Activated T-cell treated with anti-CD3 and anti-CD28 coated beads, Interleukin-2, amount 50 U/mL, for 4 hours (primary cell): ENCODE measurements at regions not wholly inside any gene's neighbourhood (a gene's known extent, or its start where the extent isn't known, plus 50 kb on each side); places are given as distances from the start of the nearest gene placed in this dataset.
"Not testable (repeated sequence)": the region's sequence is repeated elsewhere in the genome, so short reads cannot be mapped to it uniquely, and the experiment has no call there.

Experiments used
- ATAC-seq, 2 donors: fragments of 200-7000 bp; cut with Tn5 transposase; one replicate each; pipeline ENCODE4 v1.10.0; 2021
- DNase-seq: peaks from one replicate; pipeline ENCODE4 v3.0.0-alpha.2; 2020
- H3K27me3 Mint-ChIP-seq: one replicate; pipeline ENCODE4 v1.8.0; 2021; ENCODE audit warnings: low read depth, mixed read lengths
- H3K36me3 Mint-ChIP-seq: one replicate; pipeline ENCODE4 v1.8.0; 2022; ENCODE audit warnings: mixed read lengths; ENCODE audit not compliant: insufficient read depth
- H3K4me1 Mint-ChIP-seq: one replicate; pipeline ENCODE4 v1.8.0; 2021; ENCODE audit warnings: low read depth, mixed read lengths
- H3K4me3 Mint-ChIP-seq: one replicate; pipeline ENCODE4 v1.8.0; 2021; ENCODE audit warnings: mild to moderate bottlenecking, moderate library complexity, mixed read lengths
- H3K9me3 Mint-ChIP-seq: one replicate; pipeline ENCODE4 v1.8.0; 2021; ENCODE audit warnings: mixed read lengths

DNA sequence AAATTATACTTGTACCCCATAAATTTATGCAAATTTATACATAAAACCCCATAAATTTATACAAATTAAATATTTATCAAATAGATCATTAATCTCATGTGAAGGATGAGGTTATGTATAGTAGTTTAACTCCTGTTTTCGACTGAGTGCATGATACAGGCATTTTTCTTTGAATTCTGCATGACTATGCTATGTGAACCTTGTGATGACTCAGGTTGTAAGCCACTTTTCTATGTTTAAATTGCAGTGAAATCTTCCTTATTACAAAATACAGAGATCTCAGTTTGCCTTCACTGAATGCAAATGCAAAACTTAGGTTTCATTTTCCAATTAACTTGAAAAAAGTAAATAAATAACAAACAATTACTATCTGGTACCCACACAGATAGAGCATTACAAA, 843.7 kb downstream of the CDH11 start:
- H3K4me3 Mint-ChIP-seq, result no peak overlapping the region
- no peak for ATAC-seq

DNA sequence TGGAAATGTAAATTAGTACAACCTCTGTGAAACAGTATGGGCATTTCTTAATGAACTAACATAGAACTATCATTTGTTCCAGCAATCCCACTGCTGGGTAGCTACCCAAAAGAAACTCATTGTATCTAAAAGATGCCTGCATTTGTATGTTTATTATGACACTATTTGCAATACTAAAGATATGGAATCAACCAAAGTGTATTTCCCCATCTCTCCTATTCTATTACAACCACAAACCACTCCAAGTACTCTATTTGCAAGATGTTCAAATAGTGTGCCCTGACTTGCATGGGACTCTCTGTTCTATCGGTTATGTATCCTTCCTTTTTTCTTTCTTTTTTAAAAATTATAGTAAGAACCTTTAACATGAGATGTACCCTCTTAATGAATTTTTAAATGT, 845.2 kb downstream of the CDH11 start:
- ATAC-seq (no peak), DNase-seq (no peak)
- H3K4me3 Mint-ChIP-seq, result no peak overlapping the region
- peaks cover 29% of the 10 kb centered on the region for H3K9me3 Mint-ChIP-seq
- no peaks in the 10 kb centered on the region for H3K27me3 Mint-ChIP-seq
- no peaks in the 10 kb centered on the region for H3K4me1 Mint-ChIP-seq
- no peaks in the 10 kb centered on the region for H3K36me3 Mint-ChIP-seq

More for the DNA sequence above, 843.7 kb downstream of the CDH11 start:
- Mint-ChIP-seq H3K9me3 (peaks cover 19% of the 10 kb centered on the region), H3K27me3 (no peaks in the 10 kb centered on the region), H3K4me1 (no peaks in the 10 kb centered on the region), H3K36me3 (no peaks in the 10 kb centered on the region)
- no peak for DNase-seq

DNA sequence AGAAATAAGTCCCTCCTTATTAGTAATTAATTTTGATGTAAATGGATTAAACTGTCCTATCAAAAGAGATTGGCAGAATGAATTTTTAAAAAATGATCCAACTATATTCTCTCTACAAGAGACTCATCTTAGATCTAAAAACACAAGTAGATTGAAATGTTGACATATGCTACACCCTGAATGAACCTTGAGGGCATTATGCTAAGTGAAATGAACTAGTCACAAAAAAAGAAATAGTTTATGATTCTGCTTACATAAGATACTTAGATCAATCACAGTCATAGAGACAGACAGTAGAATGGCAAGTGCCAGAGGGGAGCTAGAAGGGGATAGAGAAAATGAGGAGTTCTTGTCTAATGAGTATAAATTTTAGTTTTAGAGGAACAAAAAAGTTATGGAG, 849.8 kb downstream of the CDH11 start:
- H3K4me1 Mint-ChIP-seq, result no peaks in the 10 kb centered on the region
- H3K27me3 Mint-ChIP-seq, result no peaks in the 10 kb centered on the region
- peaks cover 34% of the 10 kb centered on the region for H3K9me3 Mint-ChIP-seq
- H3K36me3 Mint-ChIP-seq, result no peaks in the 10 kb centered on the region
- H3K4me3 Mint-ChIP-seq, result no peak overlapping the region
- ATAC-seq (no peak), DNase-seq (no peak)

GRCh38 chr16:64269756-64270155, 852.1 kb downstream of the CDH11 start:
- Mint-ChIP-seq H3K4me3 (no peak overlapping the region), H3K27me3 (no peaks in the 10 kb centered on the region), H3K36me3 (no peaks in the 10 kb centered on the region), H3K4me1 (no peaks in the 10 kb centered on the region), H3K9me3 (peaks cover 29% of the 10 kb centered on the region)
- ATAC-seq, result no peak
- no peak for DNase-seq

GRCh38 chr16:64265756-64266155, 856.1 kb downstream of the CDH11 start:
- DNase-seq (no peak), ATAC-seq (no peak)
- Mint-ChIP-seq H3K27me3 (no peaks in the 10 kb centered on the region), H3K36me3 (no peaks in the 10 kb centered on the region), H3K4me1 (no peaks in the 10 kb centered on the region), H3K4me3 (no peak overlapping the region), H3K9me3 (peaks cover 29% of the 10 kb centered on the region)

DNA sequence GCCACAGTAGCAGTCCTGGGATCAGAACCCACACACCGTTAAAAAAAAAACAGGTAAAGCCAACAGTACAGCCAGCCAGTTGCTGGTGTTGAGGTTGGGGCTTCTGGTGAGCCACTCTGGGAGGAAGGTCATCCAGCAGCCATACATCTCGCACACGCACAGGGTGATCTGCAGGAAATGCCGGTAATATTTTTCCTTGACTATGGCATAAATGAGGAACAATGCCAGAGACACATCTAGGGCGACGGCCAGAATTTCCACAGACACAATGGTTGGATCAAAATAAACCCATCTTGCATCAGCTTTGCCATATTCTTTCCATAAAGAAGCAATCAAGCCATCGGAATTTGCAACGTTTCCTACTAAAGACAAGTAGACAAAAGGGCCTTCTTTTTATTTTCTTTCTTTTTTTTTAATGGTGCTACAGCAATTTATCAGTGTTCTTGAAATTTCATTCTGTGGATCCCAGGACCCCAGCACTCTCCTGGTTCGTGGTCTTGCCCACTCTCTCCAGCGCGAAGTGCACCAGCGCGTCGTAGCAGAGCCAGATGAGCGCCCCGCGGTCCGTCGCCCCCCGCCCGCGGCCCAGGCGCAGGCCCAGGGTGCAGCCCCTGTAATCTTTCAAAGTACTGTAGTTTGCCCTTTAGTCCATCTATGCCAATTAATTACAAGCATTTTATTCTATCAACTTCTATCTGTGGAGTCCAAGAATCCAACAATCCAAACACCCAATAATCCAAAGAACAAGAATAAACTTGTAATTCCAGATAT, 861.0 kb downstream of the CDH11 start:
- H3K9me3 Mint-ChIP-seq, result peaks cover 31% of the 10 kb centered on the region
- H3K4me3 Mint-ChIP-seq, H3K36me3 Mint-ChIP-seq, DNase-seq, H3K27me3 Mint-ChIP-seq, H3K4me1 Mint-ChIP-seq, ATAC-seq: not testable (repeated sequence)

DNA sequence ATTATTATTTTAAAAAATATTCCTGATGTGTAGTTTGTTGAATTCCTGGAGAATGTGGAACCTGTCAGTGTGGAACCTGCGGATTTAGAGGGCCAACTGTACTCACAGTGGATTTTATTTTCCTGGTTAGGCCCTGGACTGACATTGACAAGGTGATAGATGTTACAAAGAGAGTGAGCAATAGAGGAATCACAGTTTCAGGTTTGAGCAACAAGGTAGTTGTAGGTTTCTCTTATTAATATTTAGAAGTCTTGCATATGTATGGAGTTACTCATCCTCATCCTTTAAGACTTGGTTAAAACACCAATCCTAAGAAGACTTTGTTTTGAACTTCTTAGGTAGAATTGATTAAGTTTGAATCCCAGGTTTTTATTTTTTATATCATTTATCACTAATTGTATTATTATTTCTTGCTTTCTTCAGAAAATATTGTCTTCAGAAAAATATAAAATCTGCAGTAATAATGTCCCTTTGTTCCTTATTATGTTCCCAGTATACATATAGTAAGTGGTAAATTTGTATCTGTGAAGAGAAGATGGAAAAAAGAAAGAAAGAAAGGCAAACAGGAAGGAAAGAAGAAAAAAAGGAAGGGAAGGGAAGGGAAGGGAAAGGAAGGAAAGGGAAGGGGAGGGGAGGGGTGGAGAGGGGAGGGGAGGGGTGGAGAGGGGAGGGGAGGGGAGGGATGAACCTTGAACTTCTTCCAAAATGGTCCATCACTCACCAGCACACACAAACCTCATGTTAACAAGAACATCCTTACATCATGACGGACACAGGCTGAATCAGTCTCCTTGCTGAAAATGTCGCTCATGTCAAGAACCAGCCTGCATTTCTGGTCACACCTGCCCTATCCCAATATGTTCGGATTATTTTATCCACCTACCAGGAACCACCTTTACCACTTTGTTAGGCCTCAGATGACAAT, 867.2 kb downstream of the CDH11 start:
- DNase-seq (no peak), ATAC-seq (no peak)
- no peaks in the 10 kb centered on the region for H3K4me1 Mint-ChIP-seq
- no peaks in the 10 kb centered on the region for H3K36me3 Mint-ChIP-seq
- H3K4me3 Mint-ChIP-seq, result no peak overlapping the region
- H3K9me3 Mint-ChIP-seq, result peaks cover 30% of the 10 kb centered on the region
- H3K27me3 Mint-ChIP-seq, result no peaks in the 10 kb centered on the region

- DNase-seq (no peak), ATAC-seq (no peak)
- no peaks in the 10 kb centered on the region for H3K4me1 Mint-ChIP-seq
- H3K9me3 Mint-ChIP-seq, result peaks cover 22% of the 10 kb centered on the region
- H3K4me3 Mint-ChIP-seq, result no peak overlapping the region
- no peaks in the 10 kb centered on the region for H3K27me3 Mint-ChIP-seq
- no peaks in the 10 kb centered on the region for H3K36me3 Mint-ChIP-seq
Observed at GRCh38 chr16:64253525-64253924, 868.3 kb downstream of the CDH11 start.

DNA sequence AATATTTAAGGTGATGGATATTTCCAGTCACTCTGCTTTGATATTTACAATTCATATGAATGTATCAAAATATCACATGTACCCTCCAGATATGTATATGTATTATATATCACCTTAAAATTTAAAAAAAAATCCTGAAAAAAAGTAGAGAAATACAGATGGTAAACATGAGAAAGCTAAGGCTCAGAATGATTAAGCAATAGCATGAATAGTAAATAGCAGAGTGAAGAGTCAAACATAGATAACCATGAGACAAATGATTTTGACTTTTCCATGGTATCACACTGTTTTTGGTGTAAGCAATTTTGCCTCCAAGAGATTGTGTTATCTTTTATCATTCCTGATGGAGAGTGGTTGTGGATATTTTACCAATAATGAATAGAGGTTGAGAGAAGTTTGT, 868.8 kb downstream of the CDH11 start:
- Mint-ChIP-seq H3K27me3 (no peaks in the 10 kb centered on the region), H3K36me3 (no peaks in the 10 kb centered on the region), H3K4me3 (no peak overlapping the region), H3K4me1 (no peaks in the 10 kb centered on the region), H3K9me3 (peaks cover 22% of the 10 kb centered on the region)
- DNase-seq, result no peak
- ATAC-seq, result no peak

DNA sequence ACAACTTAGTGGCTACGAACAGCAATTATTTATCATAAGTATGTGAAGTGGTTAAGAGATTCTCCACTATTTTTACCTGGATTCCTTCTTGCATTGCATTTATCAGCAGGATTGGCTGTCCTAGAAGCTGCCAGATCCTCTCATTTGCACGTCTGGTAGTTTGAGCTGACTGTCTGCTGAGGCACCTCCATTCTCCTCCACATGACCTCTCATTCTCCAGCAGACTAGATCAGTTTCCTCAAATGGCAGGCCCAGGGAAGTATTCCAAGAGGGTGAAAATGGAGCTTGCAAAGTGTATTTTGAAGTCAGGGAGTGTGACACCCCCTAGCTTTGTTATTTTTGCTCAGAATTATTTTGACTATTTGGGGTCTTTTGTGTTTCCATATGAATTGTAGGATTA, 870.1 kb downstream of the CDH11 start:
- no peak overlapping the region for H3K4me3 Mint-ChIP-seq
- no peaks in the 10 kb centered on the region for H3K27me3 Mint-ChIP-seq
- H3K9me3 Mint-ChIP-seq, result peaks cover 19% of the 10 kb centered on the region
- ATAC-seq, result no peak
- DNase-seq, result no peak
- H3K36me3 Mint-ChIP-seq, result no peaks in the 10 kb centered on the region
- no peaks in the 10 kb centered on the region for H3K4me1 Mint-ChIP-seq

GRCh38 chr16:64250866-64251265, 871.0 kb downstream of the CDH11 start:
- no peak for DNase-seq
- Mint-ChIP-seq H3K36me3 (no peaks in the 10 kb centered on the region), H3K9me3 (peaks cover 22% of the 10 kb centered on the region), H3K27me3 (no peaks in the 10 kb centered on the region), H3K4me1 (no peaks in the 10 kb centered on the region), H3K4me3 (no peak overlapping the region)
- no peak for ATAC-seq

DNA sequence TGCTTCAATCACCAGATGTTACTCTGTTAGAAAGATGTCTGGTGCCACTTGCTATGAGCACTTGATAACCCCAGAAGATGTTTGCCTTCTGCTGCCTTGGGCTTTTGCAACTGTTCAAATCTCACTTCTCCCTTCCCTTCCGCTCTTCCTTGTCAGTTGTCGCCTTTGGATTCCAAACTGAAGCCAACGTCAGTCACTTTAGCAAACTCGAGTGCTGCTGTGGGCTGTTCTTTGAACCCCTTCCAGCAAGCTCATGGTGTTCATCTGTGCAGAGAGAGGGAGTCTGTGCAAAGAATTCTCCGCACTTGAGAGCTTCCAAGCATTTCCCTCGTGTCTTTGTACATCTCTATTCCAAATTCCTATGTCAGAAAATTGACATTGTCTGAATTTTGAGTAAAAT, 879.4 kb downstream of the CDH11 start:
- peaks cover 29% of the 10 kb centered on the region for H3K9me3 Mint-ChIP-seq
- H3K27me3 Mint-ChIP-seq, result no peaks in the 10 kb centered on the region
- no peak for DNase-seq
- no peaks in the 10 kb centered on the region for H3K4me1 Mint-ChIP-seq
- no peak for ATAC-seq
- no peaks in the 10 kb centered on the region for H3K36me3 Mint-ChIP-seq
- H3K4me3 Mint-ChIP-seq, result no peak overlapping the region

DNA sequence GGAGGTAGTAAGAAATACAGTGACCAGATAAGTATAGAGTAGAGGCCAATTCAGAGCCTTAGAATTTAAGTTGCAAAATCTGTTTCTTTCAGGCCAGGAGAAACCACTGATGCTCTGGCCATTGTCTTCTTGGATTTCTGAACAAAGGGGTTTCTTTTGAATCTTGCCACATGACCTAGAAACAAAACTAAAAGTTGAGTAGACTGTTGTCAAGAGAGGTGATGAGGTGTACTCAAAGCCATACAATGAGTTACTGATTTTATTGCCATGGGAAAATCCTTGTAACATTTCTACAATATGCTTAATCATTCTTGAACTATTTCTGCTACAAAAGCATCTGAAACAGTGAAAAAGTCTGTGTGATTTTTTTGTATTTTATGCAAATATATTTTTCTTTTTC, 881.3 kb downstream of the CDH11 start:
- Mint-ChIP-seq H3K4me1 (no peaks in the 10 kb centered on the region), H3K9me3 (peaks cover 29% of the 10 kb centered on the region), H3K36me3 (no peaks in the 10 kb centered on the region), H3K27me3 (no peaks in the 10 kb centered on the region), H3K4me3 (no peak overlapping the region)
- ATAC-seq (no peak), DNase-seq (no peak)

DNA sequence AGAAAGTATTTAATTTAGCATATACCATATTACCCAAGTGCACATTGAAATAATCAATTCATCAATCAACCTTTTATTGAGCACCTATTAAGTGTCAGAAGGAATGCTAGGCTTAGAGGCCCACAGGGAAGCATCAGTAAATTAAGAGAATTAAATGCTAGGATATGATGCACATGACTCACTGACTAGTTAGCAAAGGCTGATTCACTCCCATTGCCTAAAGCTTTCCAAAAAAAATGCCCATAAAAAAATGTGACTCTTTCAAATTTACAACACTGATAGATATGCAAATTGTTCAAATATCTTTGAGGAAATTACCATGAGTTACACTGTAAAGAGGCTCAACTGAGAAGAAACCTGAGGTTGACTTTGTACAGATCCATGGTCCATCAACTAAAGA, 883.3 kb downstream of the CDH11 start:
- ATAC-seq (no peak), DNase-seq (no peak)
- H3K27me3 Mint-ChIP-seq, result no peaks in the 10 kb centered on the region
- no peaks in the 10 kb centered on the region for H3K36me3 Mint-ChIP-seq
- no peak overlapping the region for H3K4me3 Mint-ChIP-seq
- H3K4me1 Mint-ChIP-seq, result no peaks in the 10 kb centered on the region
- peaks cover 36% of the 10 kb centered on the region for H3K9me3 Mint-ChIP-seq

DNA sequence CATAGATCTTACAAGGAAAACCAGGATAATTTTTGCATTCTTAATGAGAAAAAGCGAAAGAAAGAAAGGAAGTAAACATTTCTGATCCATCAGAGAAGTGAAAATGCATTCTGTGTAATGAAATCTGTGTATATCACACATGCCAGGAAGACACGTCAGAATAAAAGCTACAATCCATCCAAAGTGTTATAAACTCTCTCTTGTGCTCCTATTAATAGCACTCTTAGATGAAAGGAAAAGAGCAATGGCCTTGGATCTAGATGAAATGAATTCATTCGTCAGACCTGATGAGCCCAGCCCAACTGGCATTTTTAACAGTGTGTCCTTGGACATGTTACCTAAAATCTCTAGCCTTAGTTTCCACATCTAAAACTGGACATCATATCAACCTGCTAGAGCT, 885.5 kb downstream of the CDH11 start:
- ATAC-seq, result no peak
- Mint-ChIP-seq H3K4me3 (no peak overlapping the region), H3K36me3 (no peaks in the 10 kb centered on the region), H3K4me1 (no peaks in the 10 kb centered on the region), H3K27me3 (no peaks in the 10 kb centered on the region), H3K9me3 (peaks cover 30% of the 10 kb centered on the region)
- no peak for DNase-seq
